ENCODE measurements at regions not wholly inside any gene's neighbourhood (a gene's known extent, or its start where the extent isn't known, plus 50 kb on each side); places are given as distances from the start of the nearest gene placed in this dataset.

DNA sequence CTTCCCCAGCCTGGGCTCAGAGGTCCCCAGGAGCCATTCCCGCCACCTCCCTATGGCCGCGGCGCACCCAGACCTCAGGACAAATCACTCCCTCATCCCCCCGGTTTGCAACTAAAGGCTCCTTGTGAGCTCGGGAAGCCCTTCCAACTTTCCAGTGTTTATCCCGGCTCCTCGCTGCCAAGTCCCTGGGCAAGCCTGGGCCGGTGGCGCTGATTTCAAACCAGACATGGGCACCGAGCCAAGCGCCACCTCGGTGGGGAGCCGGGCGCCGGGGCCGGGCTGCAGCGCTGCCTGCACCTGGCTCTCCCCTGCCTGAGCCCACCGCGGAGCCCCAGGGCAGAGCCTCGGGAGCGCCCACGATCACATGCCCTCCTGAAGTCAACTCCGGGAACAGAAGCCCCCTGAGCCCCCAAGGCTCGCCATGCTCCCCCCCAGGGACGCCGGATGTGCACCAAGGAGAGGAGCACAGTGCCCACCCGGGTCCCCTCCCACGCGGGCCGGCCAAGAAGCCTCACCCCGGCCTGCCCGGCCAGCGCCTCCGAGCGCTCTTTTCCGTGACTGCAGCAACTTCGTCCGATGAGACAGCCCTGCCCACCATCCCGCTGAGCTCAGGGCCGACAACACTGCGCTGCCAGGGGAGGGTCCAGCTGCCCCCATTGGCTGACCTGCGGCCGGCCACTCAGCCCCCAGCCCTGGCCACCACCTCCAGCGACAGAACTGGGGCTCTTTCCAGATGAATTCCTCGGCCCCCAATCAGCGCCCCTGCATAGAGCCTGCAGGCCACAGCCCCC, 50.0 kb downstream of the NCOR2 start:
- DNase-seq: no peak

DNA sequence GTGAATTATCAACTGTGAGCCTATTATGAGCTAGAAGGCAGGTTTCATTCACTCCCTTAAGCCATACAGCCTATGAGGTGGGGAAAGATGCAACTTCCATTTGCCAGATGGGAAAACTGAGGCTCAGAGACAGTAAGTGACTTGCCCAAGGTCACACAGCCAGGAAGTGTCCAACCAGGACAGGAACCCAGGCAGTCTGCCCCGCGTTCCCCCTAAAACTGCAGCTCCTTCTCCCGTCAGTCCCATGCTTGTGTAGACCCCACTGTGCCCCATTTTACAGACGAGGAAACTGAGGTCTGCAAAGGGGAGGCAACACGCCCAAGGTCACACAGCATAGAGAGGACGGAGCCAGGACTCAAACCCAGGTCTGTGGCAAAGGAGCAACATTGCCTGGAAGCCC, 50.6 kb downstream of the NCOR2 start:
- DNase-seq: no peak

DNA sequence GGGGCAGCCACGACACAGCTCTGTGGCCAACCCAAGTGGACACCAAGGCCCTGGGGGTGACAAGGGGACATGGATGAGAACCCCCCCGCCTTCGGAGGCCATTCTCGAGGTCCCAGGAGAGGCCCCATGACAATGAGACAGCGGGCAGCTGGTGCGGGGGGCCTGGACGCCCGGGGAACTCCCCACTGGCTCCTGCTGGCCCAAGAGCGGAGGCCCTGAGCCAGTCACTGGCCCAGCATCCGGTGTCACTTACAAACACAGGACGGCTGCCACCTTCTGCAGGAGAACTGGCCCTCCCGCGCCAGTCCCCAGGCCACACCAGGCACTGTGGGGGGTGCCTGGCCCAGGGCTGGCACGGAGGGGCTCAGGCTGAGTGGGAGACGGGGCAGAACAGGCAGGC, 51.4 kb downstream of the NCOR2 start:
- no peak for DNase-seq

DNA sequence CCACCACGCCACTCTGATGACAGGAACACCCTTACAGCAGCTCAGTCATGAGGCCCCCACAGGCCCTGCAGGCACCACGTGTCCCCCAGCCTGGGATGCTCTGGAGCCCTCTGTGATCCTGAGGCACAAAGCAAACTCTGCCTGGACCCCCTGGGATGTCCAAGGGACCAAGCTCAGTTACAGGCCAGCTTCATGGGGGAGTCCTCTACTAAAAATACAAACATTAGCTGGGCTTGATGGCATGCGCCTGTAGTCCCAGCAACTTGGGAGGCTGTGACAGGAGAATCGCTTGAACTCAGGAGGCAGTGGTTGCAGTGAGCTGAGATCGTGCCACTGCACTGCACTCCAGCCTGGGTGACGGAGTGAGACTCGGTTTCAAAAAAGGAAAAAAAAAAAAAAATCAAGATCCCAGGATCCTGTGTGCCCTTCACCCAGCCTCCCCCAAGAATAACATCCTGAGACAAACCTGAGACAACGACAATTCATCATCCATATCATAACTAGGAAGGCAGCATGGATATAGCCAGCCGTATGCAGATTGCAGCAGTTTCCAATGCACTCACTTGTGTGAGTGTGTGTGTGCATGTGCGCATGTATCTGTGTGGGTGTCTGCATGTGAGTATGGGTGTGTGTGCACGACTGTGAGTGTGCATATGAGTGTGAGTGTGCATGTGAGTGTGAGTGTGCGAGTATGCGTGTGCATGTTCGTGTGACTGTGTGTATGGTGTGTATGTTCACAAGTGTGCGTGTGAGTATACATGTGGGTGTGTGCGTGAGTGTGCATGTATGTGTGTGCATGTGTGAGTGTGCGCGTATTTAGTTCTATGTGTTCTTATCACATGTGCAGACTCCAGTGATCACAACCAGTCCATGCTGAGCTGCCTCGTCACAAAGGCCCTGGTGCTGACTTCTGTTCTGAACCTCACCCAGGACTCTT, 52.1 kb downstream of the NCOR2 start:
- no peak for DNase-seq

DNA sequence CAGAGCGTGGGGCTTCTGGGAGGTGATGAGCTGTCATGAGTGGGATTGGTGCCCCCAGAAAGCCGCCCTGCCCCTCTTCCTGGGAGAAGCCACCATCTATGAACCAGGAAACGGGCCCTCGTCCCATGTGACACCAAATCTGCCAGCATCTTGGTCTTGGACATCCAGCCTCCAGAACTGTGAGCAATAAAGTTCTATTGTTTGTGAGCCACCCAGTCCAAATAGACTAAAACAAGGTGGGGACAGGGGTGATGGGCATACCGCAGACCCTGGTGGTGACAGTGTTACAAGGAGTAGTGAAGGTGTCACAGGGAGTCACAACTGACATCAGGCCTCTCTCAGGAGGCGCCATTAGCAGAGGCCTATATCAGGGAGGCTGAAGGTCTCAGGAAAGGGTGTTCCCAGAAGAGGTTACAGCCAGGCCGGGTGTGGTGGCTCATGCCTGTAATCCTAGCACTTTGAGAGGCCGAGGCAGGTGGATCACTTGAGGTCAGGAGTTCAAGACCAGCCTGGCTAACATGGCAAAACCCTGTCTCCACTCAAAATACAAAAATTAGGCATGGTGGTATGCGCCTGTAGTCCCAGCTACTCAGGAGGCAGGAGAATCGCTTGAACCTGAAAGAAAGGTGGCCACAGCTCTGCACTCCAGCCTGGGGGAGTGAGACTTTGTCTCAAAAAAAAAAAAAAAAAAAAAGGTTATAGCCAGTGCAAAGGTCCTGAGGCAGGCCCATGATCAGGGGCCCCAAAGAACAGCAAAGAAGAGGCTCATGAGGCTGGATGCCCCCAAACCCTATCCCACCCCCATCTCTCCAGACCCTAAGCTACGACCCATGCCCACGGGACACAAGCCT, 53.0 kb downstream of the NCOR2 start:
- no peak for DNase-seq

DNA sequence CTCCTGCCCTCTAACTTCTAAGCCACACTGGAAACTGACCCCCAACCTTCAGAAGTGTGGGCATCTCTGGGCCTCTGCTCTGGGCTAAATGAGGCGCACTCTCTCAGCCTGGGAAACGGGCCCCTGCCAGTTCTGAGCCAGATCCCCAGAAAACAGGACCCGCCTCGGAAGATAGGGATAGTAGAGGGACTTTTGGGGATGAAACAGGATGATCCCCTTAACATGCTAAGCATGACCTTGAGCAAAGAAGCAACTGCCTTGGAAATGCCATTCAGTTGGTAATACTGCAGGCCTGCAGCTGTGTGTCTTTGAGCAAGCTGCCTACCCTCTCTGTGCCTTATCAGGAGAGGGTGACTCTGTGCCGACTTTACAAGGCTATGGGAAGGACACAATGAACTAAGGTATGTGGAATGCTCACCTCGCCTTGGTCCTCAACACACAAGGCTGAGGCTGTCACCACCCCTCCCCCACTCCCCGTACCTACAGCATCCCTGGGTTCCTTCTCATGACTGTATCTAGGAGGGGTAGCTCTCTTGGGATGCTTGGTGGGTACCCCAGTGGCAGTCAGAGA, 54.0 kb downstream of the NCOR2 start:
- DNase-seq: no peak

DNA sequence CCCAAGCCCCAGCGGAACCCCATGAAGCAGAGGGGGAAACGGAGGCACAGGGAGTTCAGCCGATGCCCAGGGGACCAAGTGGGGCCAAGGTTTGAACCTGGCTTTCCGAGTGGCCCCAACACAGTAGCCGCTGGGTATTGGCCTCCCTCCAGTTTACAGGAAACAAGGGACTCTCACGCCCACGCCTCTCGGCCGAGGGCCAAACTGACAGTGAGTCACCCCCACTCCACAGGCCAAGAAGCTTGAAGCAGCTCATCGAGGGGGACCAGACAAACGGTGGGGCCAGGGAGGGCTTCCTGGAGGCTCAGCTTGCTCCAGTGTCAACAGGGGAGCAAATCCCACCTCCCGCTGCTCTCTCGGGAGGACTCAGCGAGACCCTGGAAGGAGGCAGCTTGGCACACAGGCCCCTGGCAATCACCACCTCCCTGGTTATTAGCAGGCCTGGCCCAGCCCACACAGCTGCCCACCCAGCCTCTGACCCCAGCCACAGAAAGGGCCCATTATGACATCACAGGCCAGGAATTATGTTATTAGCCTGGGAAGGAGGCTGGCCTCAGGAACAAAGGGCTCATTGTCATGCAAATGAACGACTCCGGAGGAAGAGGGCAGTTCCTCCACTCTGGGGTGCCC, 54.6 kb downstream of the NCOR2 start:
- DNase-seq: no peak

DNA sequence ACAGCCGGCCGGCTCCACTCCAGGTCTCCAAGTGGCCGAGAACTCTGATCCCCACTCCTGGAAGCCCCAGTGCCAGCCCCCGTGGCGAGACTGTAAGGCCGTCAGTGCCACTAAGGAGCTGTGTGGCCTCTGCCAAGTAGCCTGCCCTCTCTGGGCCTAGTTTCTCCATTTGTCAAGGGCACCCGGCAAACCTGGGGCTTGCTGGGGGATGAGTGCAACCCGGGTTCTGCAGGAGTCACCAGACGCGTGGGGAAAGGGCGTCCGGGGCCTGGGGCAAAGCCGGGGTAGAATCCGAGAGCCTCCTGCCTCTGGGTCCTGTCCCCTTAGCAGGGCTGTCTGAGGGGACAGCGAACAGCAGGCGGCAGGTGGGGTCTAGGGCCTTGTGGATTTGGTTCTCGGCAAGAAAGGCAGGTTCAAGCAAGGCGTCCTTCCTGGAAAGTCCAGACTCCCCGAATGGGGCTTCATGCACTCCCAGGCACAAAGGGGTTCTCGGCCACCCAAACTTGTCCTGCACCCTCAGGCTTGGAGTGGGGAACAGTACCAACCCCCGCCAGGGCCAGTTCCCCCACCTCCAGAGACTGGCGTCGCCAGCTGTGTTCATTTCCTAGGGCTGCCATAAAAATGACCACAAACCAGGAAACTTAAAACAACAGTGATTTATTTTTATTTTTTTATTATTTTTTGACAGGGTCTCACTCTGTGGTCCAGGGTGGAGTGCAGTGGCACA, 56.0 kb downstream of the NCOR2 start:
- DNase-seq: no peak

DNA sequence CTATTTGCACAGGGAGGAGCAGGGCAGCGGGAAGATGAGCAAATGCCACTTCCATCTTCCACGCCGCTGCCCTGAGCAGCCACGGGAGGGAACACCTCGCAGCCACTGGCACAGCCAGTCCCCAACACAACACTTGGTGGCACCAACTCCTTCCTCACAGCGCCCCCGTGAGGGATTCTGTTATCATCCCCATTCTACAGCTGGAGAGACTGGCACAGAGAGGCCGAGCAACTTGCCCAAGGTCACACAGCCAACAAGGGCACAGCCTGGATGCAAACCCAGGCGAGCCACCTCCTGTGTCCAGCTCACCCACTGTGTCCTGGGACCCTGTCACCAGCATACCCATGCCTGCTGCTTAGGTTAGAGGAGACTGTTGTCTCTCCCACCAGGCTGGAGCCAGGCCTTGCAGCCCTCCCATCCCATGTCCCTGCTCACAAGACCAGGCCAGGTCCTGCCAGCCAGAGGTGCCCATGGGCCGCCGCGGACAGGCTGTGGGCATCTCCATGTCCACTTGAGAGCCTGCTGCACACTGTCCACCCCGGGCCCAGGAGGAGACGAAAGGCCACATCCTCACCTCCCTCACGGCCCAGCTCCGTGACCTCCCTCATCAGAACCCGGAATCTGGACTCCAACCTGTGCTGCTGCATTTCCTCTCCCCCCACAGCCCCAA, 57.0 kb downstream of the NCOR2 start:
- DNase-seq: no peak

DNA sequence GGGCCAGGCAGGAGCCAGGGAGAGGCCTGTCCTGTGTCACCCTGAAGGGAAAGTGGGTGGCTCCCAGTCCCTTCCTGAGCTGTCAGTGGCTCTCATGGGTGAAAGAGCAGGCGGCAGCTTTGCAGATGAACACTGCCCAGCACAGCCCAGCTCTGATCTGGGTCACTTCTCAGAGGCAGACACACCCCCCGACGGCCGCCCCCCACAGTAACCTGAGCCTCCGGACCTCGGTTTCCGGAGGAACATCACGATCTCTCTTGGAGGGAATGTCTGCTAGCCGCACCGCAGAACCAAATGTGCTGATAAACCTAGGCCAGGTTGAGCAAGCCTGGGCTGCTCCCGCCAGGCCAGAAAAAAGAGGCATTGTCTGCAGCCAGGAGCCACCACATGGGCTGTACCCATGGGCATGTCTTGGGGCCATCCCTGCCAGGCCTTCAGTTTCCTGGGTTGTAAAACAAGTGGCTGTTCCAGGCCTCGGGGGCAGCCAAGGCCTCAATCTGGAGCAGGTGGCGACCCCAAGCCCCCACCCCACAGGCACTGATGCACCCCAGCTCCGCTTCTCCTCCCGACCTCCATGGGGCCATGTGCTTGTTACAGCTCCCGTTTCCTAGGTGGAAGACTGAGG, 57.6 kb downstream of the NCOR2 start:
- DNase-seq: no peak

DNA sequence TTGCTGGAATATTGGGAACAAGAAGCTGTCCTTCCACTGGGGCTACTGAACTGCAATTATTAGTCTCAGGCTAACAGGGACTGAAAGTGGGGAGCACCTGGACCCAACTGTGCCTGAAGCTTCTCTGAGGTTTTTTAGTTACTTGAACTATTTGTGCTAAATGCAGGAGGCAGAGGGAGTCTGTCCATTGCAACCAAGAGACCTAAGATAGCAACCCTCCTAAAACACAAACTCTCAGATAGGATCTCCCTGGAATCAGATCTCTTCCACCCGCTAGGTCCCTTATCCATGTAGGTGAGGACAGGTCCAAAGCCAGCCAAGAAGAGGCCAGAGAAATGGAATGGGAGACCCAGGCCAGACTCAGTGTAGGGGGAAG, 58.1 kb downstream of the NCOR2 start:
- no peak for DNase-seq

DNA sequence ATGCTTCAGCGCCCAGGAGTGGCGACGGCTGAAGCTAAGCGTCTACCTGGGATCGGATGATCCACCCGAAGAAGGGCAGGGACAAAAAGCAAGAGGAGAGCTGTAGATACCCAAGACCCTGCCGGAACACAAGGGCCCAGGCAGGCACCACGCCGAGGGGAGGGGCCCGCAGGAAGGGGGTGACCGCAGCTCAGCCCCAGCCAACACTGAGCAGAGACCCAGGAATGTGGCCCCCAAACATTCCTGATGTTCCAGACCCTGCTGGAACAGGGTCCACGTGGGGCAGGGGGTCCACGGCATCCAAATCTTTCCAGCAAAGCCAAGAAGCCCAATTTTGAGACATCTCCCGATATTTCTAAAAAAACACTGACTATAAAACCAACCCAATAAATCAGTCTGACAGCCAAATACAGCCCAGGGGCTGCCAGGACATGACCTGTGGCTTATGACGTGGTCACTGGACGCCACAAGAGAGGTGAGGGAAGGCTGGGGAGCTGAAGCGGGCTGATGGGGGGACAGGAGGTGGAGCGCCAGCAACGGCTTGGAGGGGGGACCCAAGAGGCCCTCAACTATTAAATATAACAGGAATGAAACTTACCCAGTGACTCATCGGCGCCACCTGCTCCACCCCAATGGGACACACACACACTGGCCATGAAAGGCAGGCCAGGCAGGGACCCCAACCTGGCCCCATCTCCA, 58.9 kb downstream of the NCOR2 start:
- DNase-seq: no peak

DNA sequence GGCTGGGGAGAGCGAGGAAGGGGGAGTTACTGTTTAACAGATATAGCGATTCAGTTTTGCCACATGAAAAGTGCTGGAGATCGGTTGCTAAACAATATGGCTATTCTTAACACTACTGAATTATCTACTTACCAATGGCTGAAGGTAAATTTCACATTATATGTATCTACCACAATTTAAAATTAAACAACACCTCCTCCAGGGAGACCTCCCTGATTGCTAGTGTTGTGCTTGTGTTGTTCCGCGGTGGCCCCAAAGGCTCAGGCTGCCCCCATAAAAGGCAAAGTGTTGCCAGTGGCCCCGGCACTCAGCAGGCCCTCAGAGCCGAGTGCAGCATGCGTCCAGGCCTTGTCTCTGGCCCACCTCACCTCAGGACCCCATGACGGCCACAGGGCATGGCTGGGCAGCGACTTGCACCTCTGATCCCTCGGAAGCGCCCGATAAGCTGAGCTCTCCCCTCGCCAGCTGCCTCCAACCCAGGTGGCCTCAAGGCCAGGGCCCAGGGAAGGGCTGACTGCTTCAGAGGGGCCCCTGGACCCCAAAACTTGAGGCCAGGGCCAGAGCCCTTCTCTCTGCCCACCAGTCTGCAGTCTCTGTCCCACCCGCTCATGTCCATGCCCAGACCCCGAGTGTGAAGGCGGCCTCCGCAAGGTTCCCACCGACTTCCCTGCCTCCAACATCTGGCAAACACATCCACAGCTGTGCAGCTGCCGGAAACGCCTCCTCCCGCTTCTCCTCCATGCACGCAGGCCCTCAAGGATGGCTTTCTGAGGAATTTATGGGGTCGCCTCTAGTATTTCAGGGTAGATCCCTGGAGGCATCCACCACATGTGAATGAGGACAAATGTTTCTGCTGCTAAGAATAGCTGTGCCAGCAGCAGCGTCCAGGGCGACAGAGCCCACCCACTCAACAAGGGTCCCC, 60.0 kb downstream of the NCOR2 start:
- DNase-seq: no peak

DNA sequence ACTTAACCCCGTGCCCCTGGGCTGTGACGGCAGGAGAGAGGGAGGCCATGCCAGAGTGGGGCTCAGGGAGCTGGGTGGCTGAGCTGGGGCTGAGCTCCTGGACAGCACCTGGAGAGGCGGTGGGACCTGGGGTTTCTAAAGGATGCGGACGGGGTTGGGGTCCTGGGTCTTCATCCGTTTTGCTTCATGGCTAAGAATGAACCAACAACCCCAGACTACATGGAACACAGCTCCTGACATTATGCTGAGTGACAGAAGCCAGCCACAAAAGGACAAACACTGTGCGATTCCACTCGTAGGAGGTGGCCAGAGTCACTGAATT, 60.6 kb downstream of the NCOR2 start:
- DNase-seq: no peak

DNA sequence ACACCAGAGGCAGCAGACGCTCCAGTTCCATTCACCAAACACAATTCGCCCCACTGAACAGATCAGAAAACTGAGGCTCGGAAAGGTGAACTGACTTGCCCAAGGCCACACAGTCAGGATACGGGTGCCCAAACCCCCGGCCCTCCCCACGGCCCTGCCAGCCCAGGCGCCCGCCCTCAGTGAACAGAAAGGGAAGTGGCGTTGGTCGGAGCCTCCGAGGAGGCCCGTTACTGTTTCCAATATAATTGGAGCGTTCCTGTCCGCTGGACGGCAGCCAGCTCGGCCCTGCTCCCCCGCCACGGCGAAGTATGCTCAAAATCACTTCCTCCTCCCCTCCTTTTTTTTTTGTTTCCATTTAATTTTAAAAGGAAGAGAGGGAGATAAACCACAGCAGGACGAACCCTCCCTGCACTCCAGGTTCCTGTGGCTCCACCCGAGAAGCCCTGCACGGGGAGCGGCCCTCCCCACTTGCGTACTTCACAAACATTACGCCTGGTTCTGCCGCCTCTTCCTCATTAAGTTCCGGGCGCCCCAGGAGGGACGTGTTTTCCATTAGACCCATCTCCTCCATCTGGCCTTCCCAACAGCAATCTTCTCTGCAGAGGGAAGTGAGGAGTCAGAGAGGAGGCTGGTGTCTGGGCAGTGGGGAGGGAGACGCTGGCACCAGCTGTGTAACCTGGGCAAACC, 61.1 kb downstream of the NCOR2 start:
- no peak for DNase-seq

DNA sequence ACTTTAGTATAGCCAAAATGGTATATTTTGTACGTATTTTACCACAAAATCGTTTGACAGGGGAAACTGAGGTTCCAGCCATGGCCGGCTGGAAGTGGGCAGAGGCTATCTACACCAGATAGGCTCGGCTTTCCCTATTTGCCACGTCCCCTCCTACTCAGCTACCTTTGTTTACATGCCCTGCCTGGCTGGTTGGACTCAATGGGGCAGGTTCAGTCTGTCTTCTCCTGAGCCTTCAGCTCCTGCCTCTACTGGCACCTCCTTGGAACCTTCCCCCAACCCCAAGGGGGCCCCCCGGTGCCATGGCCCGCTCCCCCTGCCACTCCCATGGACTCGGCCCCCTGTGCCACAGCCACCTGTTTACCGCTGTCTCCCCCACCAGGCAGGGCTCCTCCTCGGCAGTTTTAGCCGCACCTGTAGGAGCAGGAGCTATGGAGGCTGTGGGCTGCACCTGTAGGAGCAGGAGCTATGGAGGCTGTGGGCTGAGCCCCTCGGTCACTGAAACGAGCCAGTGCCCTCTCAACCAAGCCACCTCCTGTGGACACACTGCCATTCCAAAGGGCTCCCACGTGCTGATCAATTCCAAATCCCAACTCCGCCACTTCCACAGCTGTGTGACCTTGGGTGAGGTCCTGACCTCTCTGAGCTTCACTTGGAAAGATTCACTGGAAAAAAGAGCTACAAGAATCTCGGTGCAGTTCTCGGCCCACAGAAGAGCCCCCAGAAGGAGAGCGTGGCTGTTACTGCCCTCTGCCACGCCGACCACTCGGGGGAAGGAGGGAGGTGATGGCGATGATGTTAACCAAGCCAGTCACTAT, 62.2 kb downstream of the NCOR2 start:
- DNase-seq: no peak

DNA sequence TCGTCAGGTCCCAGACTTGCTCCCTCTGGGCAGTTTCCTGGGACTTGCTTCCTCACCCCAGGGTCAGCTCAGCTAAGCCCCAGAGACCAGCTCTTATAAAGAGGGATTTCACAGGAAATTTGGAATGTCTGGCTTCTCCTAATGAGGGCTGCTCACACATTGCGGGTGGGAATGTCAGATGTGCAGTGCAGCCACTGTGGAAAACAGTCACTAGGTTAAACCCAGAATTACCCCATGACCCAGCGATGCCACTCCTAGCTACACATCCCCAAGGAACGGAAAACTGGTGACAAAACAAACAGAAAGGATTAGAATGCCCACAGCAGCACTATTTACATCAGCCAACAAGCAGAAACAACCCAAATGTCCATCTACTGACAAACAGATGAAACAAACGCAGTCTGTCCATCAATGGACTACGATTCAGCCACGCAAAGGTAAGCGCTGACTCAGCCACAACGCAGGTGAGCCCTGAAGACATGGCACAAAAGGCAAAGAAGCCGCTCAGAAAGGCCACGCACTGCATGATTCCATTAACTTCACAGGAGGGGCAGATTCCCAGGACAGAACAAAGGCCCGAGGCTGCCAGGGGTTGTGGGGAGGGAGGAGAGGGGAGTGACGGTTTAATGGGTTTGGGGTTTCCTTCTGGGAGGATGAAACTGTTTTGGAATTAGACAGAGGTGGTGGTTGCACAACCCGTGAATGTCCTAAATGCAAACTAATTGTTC, 63.0 kb downstream of the NCOR2 start:
- no peak for DNase-seq
